DND-41 (cell line): ENCODE measurements at regions not wholly inside any gene's neighbourhood (a gene's known extent, or its start where the extent isn't known, plus 50 kb on each side); places are given as distances from the start of the nearest gene placed in this dataset.

Experiments used
- EZH2 ChIP-seq: IDR thresholded peaks from 3 replicates; pipeline ENCODE4 v1.6.1; 2012; ENCODE audit warnings: borderline replicate concordance, low read depth, mild to moderate bottlenecking, moderate library complexity, low read length, inconsistent platforms; ENCODE audit not compliant: severe bottlenecking
- TF ChIP-seq, protein P1 (sequence below): IDR thresholded peaks from 2 replicates; pipeline ENCODE4 v1.5.1; 2012; ENCODE audit warnings: borderline replicate concordance, low read length, moderate library complexity, mild to moderate bottlenecking; ENCODE audit not compliant: poor library complexity, severe bottlenecking; ENCODE audit errors: extremely low read depth

DNA sequence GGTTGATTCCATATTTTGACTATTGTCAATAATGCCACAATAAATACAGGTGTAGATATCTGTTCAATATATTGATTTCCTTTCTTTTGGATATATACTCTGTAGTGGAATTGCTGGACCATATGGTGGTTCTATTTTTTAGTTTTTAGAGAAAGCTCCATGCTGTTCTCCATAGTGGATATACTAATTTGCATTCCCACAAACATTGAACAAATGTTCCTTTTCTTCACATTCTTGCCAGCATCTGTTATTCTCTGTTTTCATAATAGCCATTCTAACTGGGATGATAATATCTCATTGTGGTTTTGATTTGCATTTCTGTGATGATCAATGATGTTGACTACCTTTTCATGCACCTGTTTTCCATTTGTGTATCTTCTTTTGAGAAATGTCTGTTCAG, 973.7 kb downstream of the REEP3 start:
- TF ChIP-seq, protein P1, sequence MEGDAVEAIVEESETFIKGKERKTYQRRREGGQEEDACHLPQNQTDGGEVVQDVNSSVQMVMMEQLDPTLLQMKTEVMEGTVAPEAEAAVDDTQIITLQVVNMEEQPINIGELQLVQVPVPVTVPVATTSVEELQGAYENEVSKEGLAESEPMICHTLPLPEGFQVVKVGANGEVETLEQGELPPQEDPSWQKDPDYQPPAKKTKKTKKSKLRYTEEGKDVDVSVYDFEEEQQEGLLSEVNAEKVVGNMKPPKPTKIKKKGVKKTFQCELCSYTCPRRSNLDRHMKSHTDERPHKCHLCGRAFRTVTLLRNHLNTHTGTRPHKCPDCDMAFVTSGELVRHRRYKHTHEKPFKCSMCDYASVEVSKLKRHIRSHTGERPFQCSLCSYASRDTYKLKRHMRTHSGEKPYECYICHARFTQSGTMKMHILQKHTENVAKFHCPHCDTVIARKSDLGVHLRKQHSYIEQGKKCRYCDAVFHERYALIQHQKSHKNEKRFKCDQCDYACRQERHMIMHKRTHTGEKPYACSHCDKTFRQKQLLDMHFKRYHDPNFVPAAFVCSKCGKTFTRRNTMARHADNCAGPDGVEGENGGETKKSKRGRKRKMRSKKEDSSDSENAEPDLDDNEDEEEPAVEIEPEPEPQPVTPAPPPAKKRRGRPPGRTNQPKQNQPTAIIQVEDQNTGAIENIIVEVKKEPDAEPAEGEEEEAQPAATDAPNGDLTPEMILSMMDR = no peak
- TF ChIP-seq EZH2 = no peak
